Testis (tissue), 2 donors: ENCODE measurements at regions not wholly inside any gene's neighbourhood (a gene's known extent, or its start where the extent isn't known, plus 50 kb on each side); places are given as distances from the start of the nearest gene placed in this dataset.

ENCODE experiments used
- POLR2A ChIP-seq: fragments of 450-650 bp; IDR thresholded peaks from one replicate; pipeline ENCODE4 v1.6.1; 2017; ENCODE audit warnings: antibody characterized with exemption, mild to moderate bottlenecking, moderate library complexity
- TF ChIP-seq, protein P1 (sequence below), 3 experiments: fragments of 450-650 bp in 2 of 3; fragments of 200-600 bp in 1 of 3; sonication (generic) in 1 of 3; IDR thresholded peaks; one replicate each; pipeline ENCODE4 v1.5.1; 2016 to 2019; ENCODE audit warnings: antibody characterized with exemption in 3 of 3, mild to moderate bottlenecking in 2 of 3, moderate library complexity in 1 of 3

DNA sequence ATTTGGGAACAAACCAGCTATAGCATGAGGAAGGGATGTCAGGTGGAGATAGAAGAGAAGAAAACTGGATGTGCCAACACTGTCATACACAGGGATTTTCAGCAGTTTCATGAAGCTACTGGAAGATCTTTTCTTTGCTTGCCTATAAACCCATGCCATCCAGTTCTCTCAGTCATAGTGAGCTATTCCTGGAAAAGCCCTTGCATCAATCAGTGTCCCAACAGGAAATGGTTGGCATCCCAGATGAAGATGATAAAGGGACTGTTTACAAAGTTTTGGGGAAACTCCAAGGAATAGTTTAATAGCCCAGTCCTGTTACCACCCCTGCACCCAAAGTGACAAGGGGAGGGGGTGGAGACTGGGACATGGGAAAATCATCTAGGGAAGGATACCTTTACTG lies 58.5 kb upstream of the ARGLU1 start:
- TF ChIP-seq, protein P1, sequence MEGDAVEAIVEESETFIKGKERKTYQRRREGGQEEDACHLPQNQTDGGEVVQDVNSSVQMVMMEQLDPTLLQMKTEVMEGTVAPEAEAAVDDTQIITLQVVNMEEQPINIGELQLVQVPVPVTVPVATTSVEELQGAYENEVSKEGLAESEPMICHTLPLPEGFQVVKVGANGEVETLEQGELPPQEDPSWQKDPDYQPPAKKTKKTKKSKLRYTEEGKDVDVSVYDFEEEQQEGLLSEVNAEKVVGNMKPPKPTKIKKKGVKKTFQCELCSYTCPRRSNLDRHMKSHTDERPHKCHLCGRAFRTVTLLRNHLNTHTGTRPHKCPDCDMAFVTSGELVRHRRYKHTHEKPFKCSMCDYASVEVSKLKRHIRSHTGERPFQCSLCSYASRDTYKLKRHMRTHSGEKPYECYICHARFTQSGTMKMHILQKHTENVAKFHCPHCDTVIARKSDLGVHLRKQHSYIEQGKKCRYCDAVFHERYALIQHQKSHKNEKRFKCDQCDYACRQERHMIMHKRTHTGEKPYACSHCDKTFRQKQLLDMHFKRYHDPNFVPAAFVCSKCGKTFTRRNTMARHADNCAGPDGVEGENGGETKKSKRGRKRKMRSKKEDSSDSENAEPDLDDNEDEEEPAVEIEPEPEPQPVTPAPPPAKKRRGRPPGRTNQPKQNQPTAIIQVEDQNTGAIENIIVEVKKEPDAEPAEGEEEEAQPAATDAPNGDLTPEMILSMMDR (IDR thresholded peaks at IDR 0.05), result no peak
- no peak for TF ChIP-seq POLR2A
